ENCODE measurements at regions not wholly inside any gene's neighbourhood (a gene's known extent, or its start where the extent isn't known, plus 50 kb on each side); places are given as distances from the start of the nearest gene placed in this dataset.
"Not testable (repeated sequence)": the region's sequence is repeated elsewhere in the genome, so short reads cannot be mapped to it uniquely, and the experiment has no call there.

DNA sequence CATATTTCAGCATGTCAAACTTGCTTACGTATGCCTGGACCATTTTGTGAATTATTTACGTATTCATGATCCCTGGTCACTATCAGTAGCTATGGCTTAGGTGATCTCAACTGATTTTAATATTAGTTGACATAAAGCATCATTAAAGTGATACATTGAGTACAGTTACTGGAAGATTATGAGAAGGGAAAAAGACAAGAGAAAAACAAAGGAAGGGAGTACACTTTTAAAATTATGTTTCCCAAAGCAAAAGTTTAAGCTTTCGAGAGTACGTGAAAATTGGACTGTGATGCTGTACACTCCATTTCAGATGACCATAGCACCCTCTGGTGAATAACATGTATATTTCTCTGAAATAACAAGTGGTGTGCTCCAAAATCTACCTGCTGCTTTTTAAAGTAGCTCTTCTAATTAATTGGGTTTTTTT lies 215.0 kb upstream of the HSF2 start:
- no peak overlapping the region for H3K27ac ChIP-seq
- no peak for DNase-seq (ENCODE audit: low read depth, low spot score)

DNA sequence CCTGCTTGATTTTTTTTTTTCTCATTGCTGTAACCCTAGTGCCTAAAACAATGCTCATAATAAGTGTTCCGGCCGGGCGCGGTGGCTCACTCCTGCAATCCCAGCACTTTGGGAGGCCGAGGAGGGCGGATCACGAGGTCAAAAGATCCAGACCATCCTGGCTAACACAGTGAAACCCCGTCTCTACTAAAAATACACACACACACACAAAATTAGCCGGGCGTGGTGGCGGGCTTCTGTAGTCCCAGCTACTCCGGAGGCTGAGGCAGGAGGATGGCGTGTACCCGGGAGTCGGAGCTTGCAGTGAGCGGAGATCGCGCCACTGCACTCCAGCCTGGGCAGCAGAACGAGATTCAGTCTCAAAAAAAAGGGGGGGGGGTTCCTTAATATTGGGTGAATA lies 214.0 kb upstream of the HSF2 start:
- not testable (repeated sequence) for H3K27ac ChIP-seq; DNase-seq (ENCODE audit: low read depth, low spot score)

DNA sequence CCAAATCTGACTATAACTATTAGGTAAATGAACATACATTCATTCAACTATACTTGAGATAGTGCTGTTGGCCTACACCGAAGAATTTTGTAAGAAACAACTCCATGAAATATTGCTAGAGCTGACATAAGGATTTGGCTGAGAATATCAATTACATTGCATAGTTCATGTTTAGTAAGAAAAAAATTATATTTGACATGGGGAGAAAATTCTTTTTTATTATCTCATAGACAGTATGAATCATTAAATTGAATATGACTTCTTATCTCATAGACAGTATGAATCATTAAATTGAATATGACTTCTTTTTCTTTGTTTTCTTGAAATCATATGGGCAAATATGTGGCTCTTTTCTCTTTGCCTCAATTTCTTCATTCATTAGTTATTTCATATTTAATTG lies 212.3 kb upstream of the HSF2 start:
- no peak overlapping the region for H3K27ac ChIP-seq
- no peak for DNase-seq (ENCODE audit: low read depth, low spot score)

DNA sequence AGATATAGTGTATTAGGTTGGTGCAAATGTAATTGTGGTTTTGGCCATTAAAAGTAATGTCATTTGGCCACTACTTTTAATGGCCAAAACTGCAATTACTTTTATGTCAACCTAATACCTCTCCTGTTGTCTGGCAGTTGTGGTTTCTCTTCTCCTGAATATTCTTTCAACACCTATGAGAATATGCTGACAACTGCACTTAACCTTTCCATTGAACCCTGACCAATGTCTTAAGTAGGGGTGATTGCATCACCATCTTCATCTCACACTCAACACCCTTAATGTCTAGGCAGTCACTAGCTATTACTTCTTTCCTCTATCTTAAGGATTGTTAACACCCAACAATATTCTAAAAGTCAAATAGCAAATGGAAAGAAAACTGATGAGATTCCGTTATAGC lies 200.5 kb upstream of the HSF2 start:
- no peak overlapping the region for H3K27ac ChIP-seq
- no peak for DNase-seq (ENCODE audit: low read depth, low spot score)

DNA sequence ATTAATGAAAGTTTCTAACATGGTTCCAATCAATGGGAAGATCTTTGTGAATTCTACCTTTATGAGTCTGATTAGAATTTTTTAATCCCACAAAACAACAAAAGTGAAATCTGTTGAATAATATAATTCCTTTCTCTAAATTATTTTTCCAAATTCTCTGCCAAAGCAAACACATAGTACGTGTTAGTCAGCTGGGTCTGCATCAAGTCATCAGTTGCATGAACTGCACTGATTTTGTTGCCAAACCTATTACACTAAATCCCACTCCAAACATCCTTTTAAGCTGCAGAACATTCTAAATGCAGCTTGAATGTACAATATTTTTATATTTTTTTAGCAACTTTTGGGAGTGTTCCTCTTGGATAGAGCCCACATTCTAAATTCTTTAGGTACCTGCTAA lies 199.0 kb upstream of the HSF2 start:
- DNase-seq (ENCODE audit: low read depth, low spot score): no peak
- no peak overlapping the region for H3K27ac ChIP-seq

DNA sequence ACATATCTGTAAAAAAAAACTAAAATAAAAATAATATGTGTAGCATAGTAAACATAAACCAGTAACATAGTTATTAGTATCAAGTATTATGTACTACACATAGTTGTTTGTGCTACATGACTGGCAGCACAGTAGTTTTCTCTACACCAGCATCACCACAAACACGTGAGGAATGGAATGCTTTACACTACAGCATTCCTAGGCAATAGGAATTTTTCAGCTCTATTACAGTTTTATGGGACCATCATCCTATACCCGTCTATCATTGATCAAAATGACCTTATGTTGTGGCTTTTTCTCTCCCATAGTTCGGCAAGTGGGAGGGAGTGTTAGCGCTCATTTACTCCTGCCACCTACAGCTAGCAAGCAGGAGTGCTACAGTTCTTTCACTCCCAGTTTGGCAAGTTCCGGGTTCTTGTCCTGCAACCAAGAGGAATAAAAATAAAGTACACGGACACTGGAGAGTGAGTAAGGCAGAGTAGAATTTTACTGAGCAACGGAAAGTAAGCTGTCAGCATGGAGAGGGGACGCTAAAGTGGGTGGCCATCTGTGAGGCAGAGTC lies 196.8 kb upstream of the HSF2 start:
- H3K27ac ChIP-seq: no peak overlapping the region
- no peak for DNase-seq (ENCODE audit: low read depth, low spot score)

DNA sequence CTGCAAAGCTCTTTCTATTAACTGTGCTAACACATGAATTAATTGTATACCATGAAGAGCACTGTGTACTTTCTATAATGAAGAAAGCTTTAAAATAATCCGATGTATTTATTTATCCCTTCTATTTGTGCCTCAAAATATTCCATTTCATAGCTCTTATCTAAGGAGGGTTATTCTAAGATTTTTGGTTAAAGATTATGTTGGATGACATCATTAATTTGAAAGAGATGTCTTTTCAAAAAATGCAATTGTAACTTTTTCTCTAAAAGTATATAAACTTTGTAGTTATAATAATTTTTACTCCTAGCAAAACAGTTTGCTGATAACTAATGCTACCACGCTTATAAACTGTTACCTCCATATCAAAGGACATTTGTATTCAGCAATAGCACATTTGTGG lies 192.4 kb upstream of the HSF2 start:
- H3K27ac ChIP-seq: no peak overlapping the region
- DNase-seq (ENCODE audit: low read depth, low spot score): no peak

DNA sequence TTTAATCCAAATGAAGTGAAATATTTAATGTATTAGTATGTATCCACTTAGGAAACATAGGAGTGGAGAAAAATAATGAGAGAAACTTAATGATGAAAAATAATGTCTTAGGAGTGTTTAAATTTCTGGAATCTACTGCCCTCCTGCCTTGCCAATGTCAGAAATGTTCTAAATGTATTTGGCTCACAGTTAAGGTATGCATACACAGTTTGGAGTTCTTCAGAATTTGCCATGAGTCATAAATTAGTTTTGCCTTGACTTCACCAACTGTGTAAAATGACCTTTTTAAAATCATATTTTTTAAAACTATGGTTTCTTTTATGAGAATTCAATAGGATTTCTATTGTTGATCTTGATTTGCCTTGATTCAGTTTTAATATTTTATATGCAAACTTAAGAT lies 191.7 kb upstream of the HSF2 start:
- DNase-seq (ENCODE audit: low read depth, low spot score): no peak
- no peak overlapping the region for H3K27ac ChIP-seq

DNA sequence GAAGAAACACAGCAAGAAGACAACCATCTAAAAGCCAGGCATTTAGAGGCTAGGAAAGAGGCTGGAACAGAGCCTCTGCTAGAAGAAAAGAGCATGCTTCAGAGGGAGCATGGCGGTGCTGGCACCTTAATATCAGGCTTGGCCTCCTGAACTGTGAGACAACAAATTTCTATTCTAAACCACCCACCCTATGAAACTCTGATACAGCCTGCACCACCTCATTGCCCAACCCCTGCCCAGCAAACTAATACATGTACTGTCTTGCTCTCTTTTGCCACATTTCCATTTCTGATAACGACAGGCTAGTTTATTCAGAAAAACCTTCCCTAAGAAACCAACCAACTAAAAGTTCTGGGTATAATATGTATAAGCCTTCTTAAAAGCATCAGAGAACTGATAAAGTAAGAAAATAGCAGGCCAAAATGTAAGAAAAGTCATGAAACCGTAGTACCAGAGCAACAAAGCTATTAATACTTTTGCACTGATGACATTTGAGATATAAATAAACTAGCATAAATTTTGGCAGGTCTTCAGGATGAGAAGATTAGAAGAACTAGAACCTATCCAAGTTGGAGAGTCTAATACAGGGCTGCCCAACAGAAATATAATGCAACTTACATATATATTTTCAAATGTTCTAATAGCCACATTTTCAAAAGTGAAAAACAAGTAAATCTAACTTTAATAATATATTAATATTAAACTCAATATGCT lies 184.7 kb upstream of the HSF2 start:
- DNase-seq (ENCODE audit: low read depth, low spot score): no peak
- H3K27ac ChIP-seq: no peak overlapping the region

DNA sequence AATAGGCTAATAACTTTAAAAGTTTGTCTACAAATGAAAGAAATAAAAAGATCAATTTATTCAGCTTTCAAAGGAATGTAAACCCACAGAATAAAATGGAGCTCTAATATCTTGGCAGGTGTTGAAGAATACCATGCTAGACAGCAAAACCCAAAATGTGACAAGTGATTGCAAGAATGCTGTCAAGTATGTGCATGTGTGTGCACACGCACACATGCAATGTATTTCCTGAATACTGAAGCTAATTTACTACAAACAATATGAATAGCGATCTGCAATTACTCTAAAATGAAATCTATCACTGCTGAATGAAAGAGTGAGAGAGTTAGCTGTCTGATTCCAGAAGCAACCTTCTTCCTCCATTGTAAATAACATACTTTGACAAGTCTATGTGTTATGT lies 179.2 kb upstream of the HSF2 start:
- no peak for DNase-seq (ENCODE audit: low read depth, low spot score)
- no peak overlapping the region for H3K27ac ChIP-seq

DNA sequence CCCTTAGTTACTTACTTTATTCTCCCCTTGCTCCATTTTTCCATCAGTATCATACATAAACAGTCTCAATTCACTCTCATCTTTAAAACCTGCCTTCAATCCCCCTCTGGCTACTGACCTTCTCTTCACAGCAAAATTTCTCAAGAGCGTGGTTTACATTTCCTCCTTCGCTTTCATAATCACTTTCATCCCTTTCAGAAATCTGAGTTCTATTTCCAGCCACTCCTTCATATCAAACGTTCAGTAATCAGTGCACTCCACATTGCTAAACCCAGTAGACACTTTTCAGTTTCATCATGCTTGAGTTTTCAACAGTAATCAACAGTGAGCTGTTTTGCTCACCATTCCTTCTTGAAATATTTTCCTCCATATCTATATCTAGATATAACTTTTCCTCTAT lies 176.7 kb upstream of the HSF2 start:
- no peak for DNase-seq (ENCODE audit: low read depth, low spot score)
- H3K27ac ChIP-seq: no peak overlapping the region

DNA sequence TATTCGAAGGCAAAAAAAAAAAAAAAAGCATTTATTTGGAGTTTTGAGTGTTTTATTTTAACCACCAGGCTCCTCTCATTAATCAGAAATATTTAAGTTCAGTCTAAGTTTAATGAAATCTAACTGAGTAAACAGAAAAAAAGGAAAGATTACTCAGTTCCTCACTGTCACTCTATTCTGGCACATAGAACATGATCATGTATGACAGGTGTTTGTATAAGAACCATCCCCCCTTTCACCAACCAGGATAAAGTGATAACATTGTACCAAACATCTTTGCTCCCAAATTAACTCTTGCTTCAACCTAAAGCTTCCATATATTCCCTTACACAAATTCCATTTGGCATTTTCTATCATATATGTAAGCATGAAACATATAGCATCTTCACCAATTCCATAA lies 176.2 kb upstream of the HSF2 start:
- DNase-seq (ENCODE audit: low read depth, low spot score): no peak
- H3K27ac ChIP-seq: no peak overlapping the region

DNA sequence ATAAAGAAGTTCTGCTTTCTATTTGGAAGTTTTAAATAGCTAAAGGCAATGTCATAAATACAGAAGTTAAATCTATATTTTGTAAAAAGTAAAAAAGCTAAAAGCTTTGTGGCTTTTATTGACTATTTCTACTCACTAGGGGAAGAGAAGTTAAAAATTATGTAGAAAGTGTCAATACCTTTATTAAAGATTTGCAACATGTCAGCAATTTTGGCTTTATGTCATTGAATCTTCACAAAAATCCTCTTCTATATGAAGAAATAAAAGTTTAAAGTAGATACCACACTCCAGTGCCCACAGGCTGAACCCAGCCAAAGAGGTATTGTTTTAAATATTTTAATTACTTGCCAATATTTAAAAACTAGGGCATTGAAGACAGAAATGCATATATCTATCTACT lies 160.6 kb upstream of the HSF2 start:
- H3K27ac ChIP-seq: no peak overlapping the region
- DNase-seq (ENCODE audit: low read depth, low spot score): no peak

DNA sequence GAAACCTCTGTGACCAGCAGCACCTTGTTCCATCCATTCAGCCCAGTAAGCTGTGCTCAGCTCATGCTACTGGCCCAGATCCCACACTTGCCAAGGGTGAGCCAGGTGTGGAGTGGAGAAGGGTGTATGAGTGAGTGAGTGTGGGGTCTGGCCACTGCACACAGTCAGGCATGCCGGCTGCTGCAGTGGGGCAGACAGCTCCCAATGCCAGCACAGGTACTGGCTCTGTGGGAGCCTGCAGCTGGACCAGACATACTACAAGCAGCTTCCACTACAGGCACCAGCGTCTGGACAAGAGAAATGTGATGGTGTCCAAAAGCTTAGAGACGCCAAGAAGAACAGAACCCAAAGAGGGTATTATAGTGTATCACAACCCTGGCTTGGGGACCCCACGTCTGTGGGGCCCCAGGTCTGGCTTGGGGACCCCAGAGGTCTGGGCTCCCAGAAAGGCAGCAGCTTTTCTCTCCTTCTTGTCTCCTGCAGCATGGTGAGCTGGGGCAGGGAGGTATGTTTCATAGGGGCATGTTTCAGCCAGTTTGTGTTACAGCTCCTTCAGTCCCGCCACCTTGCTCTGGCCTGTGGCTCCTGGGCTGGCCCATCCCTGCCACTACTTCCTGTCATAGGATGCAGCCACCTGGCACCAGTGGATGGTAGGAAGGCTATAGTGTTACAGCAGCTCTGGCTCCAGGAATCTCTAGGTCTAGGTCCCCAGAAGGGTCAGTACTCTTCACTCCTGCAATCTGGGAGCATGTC lies 152.4 kb upstream of the HSF2 start:
- no peak overlapping the region for H3K27ac ChIP-seq
- DNase-seq (ENCODE audit: low read depth, low spot score): no peak

DNA sequence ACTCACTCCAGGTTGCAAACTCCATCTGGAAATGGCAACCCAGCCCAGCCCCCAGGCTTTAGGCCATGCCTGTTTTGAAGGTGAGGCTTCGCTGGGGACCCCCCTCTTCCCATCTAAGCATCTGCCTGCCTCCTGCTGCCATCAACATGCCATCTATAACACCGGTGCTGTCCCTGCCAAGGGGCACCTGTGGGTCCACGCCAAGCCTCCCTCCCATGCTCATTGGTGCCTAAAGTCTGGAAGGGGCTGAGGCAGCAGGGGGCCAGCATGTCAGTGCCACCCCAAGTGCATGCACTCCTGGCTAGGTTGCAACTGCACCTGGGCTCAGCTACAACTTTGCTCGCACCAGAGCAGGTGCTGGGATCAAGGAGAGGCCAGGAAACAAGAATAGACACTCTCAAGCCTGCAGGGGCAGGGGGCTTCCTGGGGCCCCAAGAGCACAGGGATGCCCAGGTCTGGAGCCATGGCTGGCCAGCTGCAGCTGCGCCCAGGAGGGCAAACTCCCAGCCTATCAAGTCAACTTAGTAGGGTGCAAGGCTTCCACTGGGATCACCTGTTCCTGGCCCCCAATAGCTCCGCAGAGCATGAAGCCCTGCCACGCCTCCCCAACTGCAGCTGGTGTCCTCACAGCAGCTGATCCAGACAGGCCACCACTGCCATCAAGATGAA lies 151.3 kb upstream of the HSF2 start:
- no peak for DNase-seq (ENCODE audit: low read depth, low spot score)
- no peak overlapping the region for H3K27ac ChIP-seq

DNA sequence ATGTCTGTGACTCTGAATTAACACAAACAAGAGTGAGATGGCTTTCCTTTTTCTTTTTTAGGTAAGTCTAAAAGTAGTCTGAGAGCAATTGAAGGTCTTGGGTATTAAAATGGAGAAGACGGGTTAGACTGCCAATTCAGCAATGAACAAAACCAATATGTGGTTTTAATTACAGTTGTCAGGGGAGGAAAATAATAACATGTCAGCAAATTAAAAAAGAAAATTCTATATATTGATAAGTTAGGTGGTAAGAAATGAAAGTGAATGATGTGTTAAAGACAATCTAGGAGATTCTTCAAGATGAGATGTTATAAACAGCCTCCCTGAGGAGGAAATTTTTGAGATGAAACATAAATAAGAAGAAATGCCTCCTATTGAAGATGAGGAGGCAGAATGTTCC lies 150.6 kb upstream of the HSF2 start:
- no peak overlapping the region for H3K27ac ChIP-seq

DNA sequence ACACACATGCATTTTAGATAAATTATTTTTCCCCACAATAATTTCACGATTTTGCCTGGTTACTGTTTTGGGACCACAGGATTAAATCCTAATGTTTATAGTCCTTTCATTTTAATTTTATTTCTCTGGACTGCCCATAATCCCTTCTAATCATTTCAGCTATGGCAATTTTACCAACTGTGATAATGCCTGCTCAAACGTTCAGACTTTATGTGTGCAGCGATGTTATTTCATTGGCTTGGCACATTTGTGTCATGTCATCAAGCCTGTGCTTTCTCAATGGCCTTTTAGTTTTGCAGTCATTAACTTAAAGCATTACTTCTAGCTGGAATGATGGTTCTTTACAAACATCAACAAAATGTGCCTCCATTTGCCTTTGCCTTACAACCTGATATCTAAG lies 140.6 kb upstream of the HSF2 start:
- no peak for DNase-seq (ENCODE audit: low read depth, low spot score)
- H3K27ac ChIP-seq: no peak overlapping the region

More for the DNA sequence above, 150.6 kb upstream of the HSF2 start:
- DNase-seq (ENCODE audit: low read depth, low spot score): no peak

DNA sequence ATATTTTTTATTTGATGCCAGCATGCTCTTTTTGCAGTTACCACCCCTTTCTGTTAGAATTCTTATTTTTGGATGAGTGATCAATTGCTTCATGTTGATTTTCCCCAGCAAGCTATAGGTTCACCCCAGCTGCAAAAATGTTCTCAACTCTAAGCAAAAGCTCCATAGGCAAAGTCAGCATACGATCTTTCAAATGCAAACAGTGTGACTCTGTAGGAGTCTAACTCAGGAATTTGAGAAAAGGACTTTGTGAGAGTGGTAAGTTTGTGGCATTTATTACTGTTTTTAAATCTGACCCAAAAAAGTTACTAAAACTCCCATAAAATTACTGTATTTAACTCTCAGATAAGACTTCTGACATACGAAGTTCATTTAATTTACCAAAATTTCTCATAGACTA lies 134.9 kb upstream of the HSF2 start:
- no peak for DNase-seq (ENCODE audit: low read depth, low spot score)
- no peak overlapping the region for H3K27ac ChIP-seq

DNA sequence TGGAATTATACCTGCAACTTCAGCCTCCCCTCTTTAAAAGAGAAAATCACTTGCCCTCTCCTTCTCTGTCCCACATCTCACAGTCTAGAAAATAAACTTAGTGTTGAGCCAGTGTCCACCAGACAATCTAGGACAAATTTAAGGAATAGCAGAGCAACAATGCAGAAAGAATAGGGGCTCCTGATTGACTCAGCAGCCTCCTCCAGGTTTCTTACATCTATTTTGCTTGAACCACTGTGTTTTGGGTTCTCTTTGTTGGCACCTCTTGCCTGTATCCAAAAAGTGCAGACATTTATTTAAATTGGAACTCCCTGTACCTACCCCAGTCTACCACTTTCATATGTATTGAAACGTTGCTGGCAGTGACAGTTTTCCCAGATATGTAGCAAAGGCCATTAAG lies 133.7 kb upstream of the HSF2 start:
- no peak overlapping the region for H3K27ac ChIP-seq
- DNase-seq (ENCODE audit: low read depth, low spot score): no peak

DNA sequence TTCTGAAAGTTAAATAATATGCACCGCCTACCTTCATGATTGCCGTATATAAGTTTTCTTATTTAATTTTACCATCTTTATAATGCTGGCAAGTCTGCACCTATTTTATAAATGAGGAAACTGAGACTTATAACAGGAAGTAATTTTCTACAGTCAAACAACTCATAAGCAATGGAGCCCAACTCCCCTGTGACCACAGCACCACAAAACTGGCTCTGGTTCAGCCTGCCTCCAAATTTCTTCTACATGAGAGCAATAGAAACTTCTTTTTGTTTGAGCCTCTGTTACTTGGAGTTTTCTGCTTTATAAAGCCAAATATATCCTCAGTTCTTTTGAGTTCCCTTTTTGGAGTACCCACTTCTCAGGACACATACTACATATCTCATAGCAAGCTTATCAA lies 131.1 kb upstream of the HSF2 start:
- DNase-seq (ENCODE audit: low read depth, low spot score): no peak

DNA sequence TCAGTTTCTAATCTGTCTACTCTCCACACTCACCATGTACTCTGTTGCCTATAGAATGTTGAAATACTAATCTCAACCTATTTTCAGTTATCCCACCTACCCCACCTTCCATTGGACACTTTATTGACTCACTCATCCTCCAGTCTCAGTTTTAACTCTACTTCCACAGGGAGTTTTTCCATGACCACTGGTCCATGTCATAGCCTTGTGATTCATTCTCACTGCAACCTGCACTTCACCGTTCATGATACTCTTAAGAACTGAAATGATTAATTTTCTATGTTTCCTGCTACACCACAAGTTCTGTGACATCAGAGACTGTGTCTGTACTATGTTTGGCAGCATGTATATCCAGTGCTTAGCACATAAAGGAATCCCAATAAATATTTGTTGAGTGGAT lies 122.8 kb upstream of the HSF2 start:
- no peak overlapping the region for H3K27ac ChIP-seq
- DNase-seq (ENCODE audit: low read depth, low spot score): no peak

More for the DNA sequence above, 131.1 kb upstream of the HSF2 start:
- H3K27ac ChIP-seq: no peak overlapping the region

Measured in epithelial cell of prostate (primary cell).